NCI-H345 (cell line): ENCODE measurements at regions not wholly inside any gene's neighbourhood (a gene's known extent, or its start where the extent isn't known, plus 50 kb on each side); places are given as distances from the start of the nearest gene placed in this dataset.
A peak's percentile ranks its signal among the peaks of the same experiment; 100 is the strongest.

Experiments used
- DNase-seq: peaks from one replicate; lab custom pipeline; 2025; lab: John Stamatoyannopoulos, UW

- no peak for DNase-seq
Measured at GRCh38 chr2:13014783-13015182, 298.0 kb downstream of the TRIB2 start.

- peak; percentile 76 for DNase-seq
Measured at GRCh38 chr2:13015532-13016320, 299.0 kb downstream of the TRIB2 start.

- DNase-seq: no peak
Measured at GRCh38 chr2:13018490-13018889, 301.8 kb downstream of the TRIB2 start.

- no peak for DNase-seq
Measured at GRCh38 chr2:13019781-13020180, 303.0 kb downstream of the TRIB2 start.

- DNase-seq: no peak
Measured at GRCh38 chr2:13020469-13020868, 303.7 kb downstream of the TRIB2 start.

GRCh38 chr2:13021470-13021957, 304.8 kb downstream of the TRIB2 start:
- DNase-seq: no peak

GRCh38 chr2:13030606-13031005, 313.9 kb downstream of the TRIB2 start:
- DNase-seq: no peak

GRCh38 chr2:13034861-13035260, 318.1 kb downstream of the TRIB2 start:
- no peak for DNase-seq

GRCh38 chr2:13035866-13036265, 319.1 kb downstream of the TRIB2 start:
- no peak for DNase-seq

- no peak for DNase-seq
Measured at GRCh38 chr2:13040043-13040442, 323.3 kb downstream of the TRIB2 start.

GRCh38 chr2:13046557-13047165, 329.9 kb downstream of the TRIB2 start:
- peak; percentile 3 for DNase-seq

GRCh38 chr2:13050764-13051163, 334.0 kb downstream of the TRIB2 start:
- DNase-seq: no peak

GRCh38 chr2:13052547-13052946, 335.8 kb downstream of the TRIB2 start:
- DNase-seq: no peak

GRCh38 chr2:13056259-13056843, 339.6 kb downstream of the TRIB2 start:
- peak; percentile 24 for DNase-seq

GRCh38 chr2:13057671-13058070, 340.9 kb downstream of the TRIB2 start:
- DNase-seq: no peak

- no peak for DNase-seq
Measured at GRCh38 chr2:13066676-13067075, 349.9 kb downstream of the TRIB2 start.

- no peak for DNase-seq
Measured at GRCh38 chr2:13067508-13067907, 350.8 kb downstream of the TRIB2 start.

- DNase-seq: peak; percentile 38
Measured at GRCh38 chr2:13089971-13090370, 373.2 kb downstream of the TRIB2 start.

GRCh38 chr2:13091455-13091854, 374.7 kb downstream of the TRIB2 start:
- no peak for DNase-seq

- no peak for DNase-seq
Measured at GRCh38 chr2:13091861-13092378, 375.2 kb downstream of the TRIB2 start.

- no peak for DNase-seq
Measured at GRCh38 chr2:13093416-13093991, 376.8 kb downstream of the TRIB2 start.

GRCh38 chr2:13102397-13103063, 385.8 kb downstream of the TRIB2 start:
- no peak for DNase-seq
